ENCODE measurements at regions not wholly inside any gene's neighbourhood (a gene's known extent, or its start where the extent isn't known, plus 50 kb on each side); places are given as distances from the start of the nearest gene placed in this dataset.

GRCh38 chr10:70978181-70978580 lies 89.8 kb upstream of the PCBD1 start:
- 89% methylated on average over 4 of the region's 6 CpGs for WGBS (ENCODE audit: insufficient coverage)
- Histone ChIP-seq H3K9me3 (replicated peaks; ENCODE audit: control insufficient read depth, low read depth, low read length) (peaks cover 6% of the 10 kb centered on the region), H3K4me1 (ENCODE audit: control insufficient read depth, insufficient read depth, low read length) (no peaks in the 10 kb centered on the region)

GRCh38 chr10:70978816-70979480 lies 90.6 kb upstream of the PCBD1 start:
- Histone ChIP-seq H3K4me1 (ENCODE audit: control insufficient read depth, insufficient read depth, low read length) (no peaks in the 10 kb centered on the region), H3K27me3 (ENCODE audit: control insufficient read depth, insufficient read depth, low read length) (peaks cover 15% of the 10 kb centered on the region), H3K9me3 (replicated peaks; ENCODE audit: control insufficient read depth, low read depth, low read length) (peaks cover 6% of the 10 kb centered on the region), H3K27ac (ENCODE audit: low read length) (no peak overlapping the region), H3K36me3 (ENCODE audit: control insufficient read depth, insufficient read depth, low read length) (no peaks in the 10 kb centered on the region), H3K4me3 (ENCODE audit: low read length) (no peak overlapping the region)
- WGBS (ENCODE audit: insufficient coverage) = 61% methylated on average over 5 of the region's 8 CpGs
- no peak for DNase-seq

More at GRCh38 chr10:70978181-70978580, 89.8 kb upstream of the PCBD1 start:
- no peak for DNase-seq
- Histone ChIP-seq H3K27ac (ENCODE audit: low read length) (no peak overlapping the region), H3K36me3 (ENCODE audit: control insufficient read depth, insufficient read depth, low read length) (no peaks in the 10 kb centered on the region), H3K27me3 (ENCODE audit: control insufficient read depth, insufficient read depth, low read length) (peaks cover 17% of the 10 kb centered on the region), H3K4me3 (ENCODE audit: low read length) (no peak overlapping the region)

GRCh38 chr10:70980687-70981086 lies 92.3 kb upstream of the PCBD1 start:
- Histone ChIP-seq H3K4me1 (ENCODE audit: control insufficient read depth, insufficient read depth, low read length) (peaks cover 4% of the 10 kb centered on the region), H3K27ac (ENCODE audit: low read length) (no peak overlapping the region), H3K36me3 (ENCODE audit: control insufficient read depth, insufficient read depth, low read length) (no peaks in the 10 kb centered on the region), H3K9me3 (replicated peaks; ENCODE audit: control insufficient read depth, low read depth, low read length) (peaks cover 6% of the 10 kb centered on the region), H3K27me3 (ENCODE audit: control insufficient read depth, insufficient read depth, low read length) (peaks cover 14% of the 10 kb centered on the region), H3K4me3 (ENCODE audit: low read length) (no peak overlapping the region)
- DNase-seq = no peak
- no CpG with 5 or more reads among the region's 2 CpGs for WGBS (ENCODE audit: insufficient coverage)

- DNase-seq = no peak
- peaks cover 14% of the 10 kb centered on the region for H3K27me3 ChIP-seq (ENCODE audit: control insufficient read depth, insufficient read depth, low read length)
- H3K27ac ChIP-seq (ENCODE audit: low read length) = no peak overlapping the region
- H3K36me3 ChIP-seq (ENCODE audit: control insufficient read depth, insufficient read depth, low read length) = no peaks in the 10 kb centered on the region
- 62% methylated on average over 6 of the region's 7 CpGs for WGBS (ENCODE audit: insufficient coverage)
- peaks cover 9% of the 10 kb centered on the region for H3K4me1 ChIP-seq (ENCODE audit: control insufficient read depth, insufficient read depth, low read length)
- no peak overlapping the region for H3K4me3 ChIP-seq (ENCODE audit: low read length)
- H3K9me3 ChIP-seq (replicated peaks; ENCODE audit: control insufficient read depth, low read depth, low read length) = peaks cover 6% of the 10 kb centered on the region
These were observed 92.9 kb upstream of the PCBD1 start for GRCh38 chr10:70981171-70981836.

GRCh38 chr10:70981936-70982335 lies 93.6 kb upstream of the PCBD1 start:
- Histone ChIP-seq H3K4me1 (ENCODE audit: control insufficient read depth, insufficient read depth, low read length) (peaks cover 9% of the 10 kb centered on the region), H3K27me3 (ENCODE audit: control insufficient read depth, insufficient read depth, low read length) (peaks cover 11% of the 10 kb centered on the region), H3K4me3 (ENCODE audit: low read length) (no peak overlapping the region), H3K36me3 (ENCODE audit: control insufficient read depth, insufficient read depth, low read length) (no peaks in the 10 kb centered on the region), H3K27ac (ENCODE audit: low read length) (no peak overlapping the region), H3K9me3 (replicated peaks; ENCODE audit: control insufficient read depth, low read depth, low read length) (peaks cover 6% of the 10 kb centered on the region)
- 75% methylated on average over 6 of the region's 6 CpGs for WGBS (ENCODE audit: insufficient coverage)
- no peak for DNase-seq

GRCh38 chr10:70982443-70982842 lies 94.1 kb upstream of the PCBD1 start:
- no peak for DNase-seq
- no peak overlapping the region for H3K27ac ChIP-seq (ENCODE audit: low read length)
- peaks cover 11% of the 10 kb centered on the region for H3K27me3 ChIP-seq (ENCODE audit: control insufficient read depth, insufficient read depth, low read length)
- 64% methylated on average over 3 of the region's 3 CpGs for WGBS (ENCODE audit: insufficient coverage)
- peaks cover 9% of the 10 kb centered on the region for H3K4me1 ChIP-seq (ENCODE audit: control insufficient read depth, insufficient read depth, low read length)
- no peaks in the 10 kb centered on the region for H3K36me3 ChIP-seq (ENCODE audit: control insufficient read depth, insufficient read depth, low read length)
- no peak overlapping the region for H3K4me3 ChIP-seq (ENCODE audit: low read length)
- H3K9me3 ChIP-seq (replicated peaks; ENCODE audit: control insufficient read depth, low read depth, low read length) = peaks cover 6% of the 10 kb centered on the region

GRCh38 chr10:70984986-70985722 lies 96.8 kb upstream of the PCBD1 start:
- Histone ChIP-seq H3K4me1 (ENCODE audit: control insufficient read depth, insufficient read depth, low read length) (peaks cover 12% of the 10 kb centered on the region), H3K4me3 (ENCODE audit: low read length) (no peak overlapping the region), H3K27me3 (ENCODE audit: control insufficient read depth, insufficient read depth, low read length) (no peaks in the 10 kb centered on the region), H3K27ac (ENCODE audit: low read length) (peak overlapping the region; percentile 13), H3K36me3 (ENCODE audit: control insufficient read depth, insufficient read depth, low read length) (no peaks in the 10 kb centered on the region), H3K9me3 (replicated peaks; ENCODE audit: control insufficient read depth, low read depth, low read length) (peaks cover 6% of the 10 kb centered on the region)
- no peak for DNase-seq
- WGBS (ENCODE audit: insufficient coverage) = 42% methylated on average over 2 of the region's 8 CpGs

- DNase-seq = peak; percentile 47
- WGBS (ENCODE audit: insufficient coverage) = 29% methylated on average over 2 of the region's 13 CpGs
- H3K27ac ChIP-seq (ENCODE audit: low read length) = peak overlapping the region; percentile 13
- H3K9me3 ChIP-seq (replicated peaks; ENCODE audit: control insufficient read depth, low read depth, low read length) = peaks cover 6% of the 10 kb centered on the region
- no peak overlapping the region for H3K4me3 ChIP-seq (ENCODE audit: low read length)
- H3K36me3 ChIP-seq (ENCODE audit: control insufficient read depth, insufficient read depth, low read length) = no peaks in the 10 kb centered on the region
- H3K4me1 ChIP-seq (ENCODE audit: control insufficient read depth, insufficient read depth, low read length) = peaks cover 12% of the 10 kb centered on the region
- H3K27me3 ChIP-seq (ENCODE audit: control insufficient read depth, insufficient read depth, low read length) = no peaks in the 10 kb centered on the region
These were observed 97.7 kb upstream of the PCBD1 start for GRCh38 chr10:70985824-70986622.

- no peak for DNase-seq
- 57% methylated on average over 3 of the region's 7 CpGs for WGBS (ENCODE audit: insufficient coverage)
- Histone ChIP-seq H3K4me3 (ENCODE audit: low read length) (no peak overlapping the region), H3K36me3 (ENCODE audit: control insufficient read depth, insufficient read depth, low read length) (no peaks in the 10 kb centered on the region), H3K9me3 (replicated peaks; ENCODE audit: control insufficient read depth, low read depth, low read length) (peaks cover 6% of the 10 kb centered on the region), H3K27ac (ENCODE audit: low read length) (no peak overlapping the region), H3K4me1 (ENCODE audit: control insufficient read depth, insufficient read depth, low read length) (peaks cover 12% of the 10 kb centered on the region), H3K27me3 (ENCODE audit: control insufficient read depth, insufficient read depth, low read length) (no peaks in the 10 kb centered on the region)
These were observed 98.2 kb upstream of the PCBD1 start for GRCh38 chr10:70986623-70986950.
